HG03460 (cell line): ENCODE measurements at regions not wholly inside any gene's neighbourhood (a gene's known extent, or its start where the extent isn't known, plus 50 kb on each side); places are given as distances from the start of the nearest gene placed in this dataset.

Source experiments
- ATAC-seq: cut with Tn5 transposase; IDR thresholded peaks from one replicate; pipeline ENCODE4 v1.9.1; 2021; ENCODE audit not compliant: unreplicated experiment

DNA sequence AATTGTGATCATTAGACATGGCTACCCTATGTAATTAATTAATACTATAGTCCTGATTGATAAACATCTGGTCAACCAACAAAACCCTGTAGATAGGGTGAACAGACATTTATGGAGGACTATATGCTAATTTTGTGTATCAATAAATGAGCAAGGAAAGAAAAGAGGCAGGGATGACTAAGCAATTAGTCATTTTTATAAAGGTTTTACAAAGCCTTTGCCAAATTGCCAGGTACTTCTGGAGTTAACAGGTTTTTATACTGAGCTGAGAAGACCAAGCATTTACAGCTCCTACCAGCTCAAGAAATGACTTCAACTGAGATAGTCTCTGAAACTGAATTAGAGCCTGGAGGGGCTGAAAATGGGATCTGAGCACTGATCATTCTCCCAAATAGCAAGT, 186.8 kb upstream of the PRR20A start:
- ATAC-seq: no peak

DNA sequence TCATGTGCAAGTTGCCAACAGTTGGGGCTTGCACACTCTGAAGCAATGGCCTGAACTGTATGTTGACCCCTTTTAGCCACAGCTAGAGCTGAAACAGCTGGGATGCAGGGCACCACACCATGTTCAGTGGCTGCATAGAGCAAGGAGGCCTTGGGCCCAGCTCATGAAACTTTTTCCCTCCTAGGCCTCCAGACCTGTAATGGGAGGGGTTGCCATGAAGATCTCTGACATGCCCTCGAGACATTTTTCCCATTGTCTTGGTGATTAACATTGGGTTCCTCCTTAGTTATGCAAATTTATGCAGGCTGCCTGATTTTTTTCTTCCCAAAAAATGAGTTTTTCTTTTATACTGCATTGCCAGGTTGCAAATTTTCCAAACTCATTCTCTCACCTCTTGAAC, 165.1 kb upstream of the PRR20A start:
- no peak for ATAC-seq

DNA sequence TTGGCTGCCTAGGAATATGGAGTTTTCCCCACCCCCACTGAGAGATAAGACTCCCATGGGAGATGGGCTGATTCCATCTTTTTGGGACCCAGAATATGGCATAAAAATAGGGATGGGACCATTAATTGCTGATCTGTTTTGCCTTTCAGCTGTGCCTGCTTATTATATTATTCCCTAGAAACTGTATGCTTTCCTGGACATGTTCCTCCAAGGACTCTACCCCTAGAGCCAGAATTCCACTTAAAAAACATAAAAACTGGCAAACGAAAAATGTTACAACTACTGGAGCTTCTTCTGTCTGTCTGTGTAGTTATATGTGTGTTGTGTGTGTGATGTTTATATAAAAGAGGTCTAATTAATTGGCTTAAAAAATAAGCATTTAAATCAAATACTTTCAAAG, 159.9 kb upstream of the PRR20A start:
- no peak for ATAC-seq

DNA sequence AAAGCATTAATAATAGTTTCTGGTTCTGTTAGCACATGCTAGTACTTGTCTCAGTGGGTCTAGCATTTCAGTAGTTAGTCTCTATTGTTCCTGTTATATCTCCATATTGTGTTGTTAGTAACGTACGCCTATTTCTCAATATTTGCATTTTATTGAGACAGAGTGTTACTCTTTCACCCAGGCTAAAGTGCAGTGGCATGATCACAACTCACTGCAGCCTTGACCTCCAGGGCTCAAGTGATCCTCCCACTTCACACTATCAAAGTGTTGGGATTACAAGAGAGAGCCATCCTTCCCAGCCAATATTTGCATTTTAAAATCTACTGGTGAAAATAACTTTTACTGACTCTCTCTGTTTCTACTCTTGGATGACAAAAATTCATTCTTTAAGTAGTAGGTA, 154.6 kb upstream of the PRR20A start:
- no peak for ATAC-seq

DNA sequence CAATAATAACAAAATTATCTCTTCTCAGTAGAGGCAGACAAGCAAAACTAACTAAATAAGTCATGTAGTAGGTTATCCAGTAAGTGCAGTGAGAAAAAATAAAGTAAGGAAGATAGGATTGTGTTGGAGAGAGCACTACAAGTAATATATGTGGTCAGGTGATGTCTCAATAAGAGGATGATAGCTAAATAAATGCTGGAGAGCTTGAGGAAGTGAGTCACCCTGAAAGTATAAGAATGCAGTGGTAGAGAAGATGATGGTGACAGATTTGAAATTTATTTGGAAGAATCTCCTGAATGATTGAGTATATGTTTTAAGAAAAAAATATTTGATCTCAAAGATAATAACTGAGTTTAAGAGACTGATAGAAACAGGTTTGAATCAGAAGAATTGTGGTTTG, 152.2 kb upstream of the PRR20A start:
- ATAC-seq: no peak

DNA sequence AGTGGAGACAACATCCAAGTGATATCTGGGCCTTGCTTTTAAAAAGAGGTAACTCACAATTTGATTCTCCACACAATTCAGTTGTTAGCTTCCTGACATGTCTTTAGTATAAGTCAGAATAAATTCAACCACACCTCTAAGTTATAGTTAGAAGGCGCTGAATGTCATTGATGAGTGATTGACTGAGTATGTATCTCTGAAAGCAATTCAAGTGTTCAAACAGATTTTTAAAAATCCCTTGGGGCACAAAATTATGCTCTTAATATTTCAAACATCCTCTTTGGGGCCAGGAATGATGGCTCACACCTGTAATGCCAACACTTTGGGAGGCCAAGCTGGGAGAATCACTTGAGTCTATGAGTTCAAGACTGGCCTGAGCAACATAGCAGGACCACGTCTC, 137.0 kb upstream of the PRR20A start:
- no peak for ATAC-seq

DNA sequence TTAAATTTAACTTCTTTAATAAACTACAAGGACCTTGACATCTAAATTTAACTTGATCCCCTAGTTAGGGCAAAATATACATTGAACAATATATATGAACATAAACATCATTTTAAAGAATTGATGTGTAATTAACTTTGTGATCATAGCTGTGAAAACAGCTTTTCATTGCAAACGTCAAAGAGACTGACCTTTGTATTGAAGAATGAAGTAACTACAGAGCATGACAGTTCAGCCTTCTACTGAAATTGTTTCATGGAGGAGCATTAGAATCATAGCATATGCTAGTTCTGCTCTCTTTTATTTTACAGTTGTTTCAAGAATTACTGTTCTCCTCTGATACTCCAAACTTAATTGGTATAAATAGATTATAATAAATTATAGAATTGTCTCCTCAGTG, 123.4 kb upstream of the PRR20A start:
- ATAC-seq: no peak

DNA sequence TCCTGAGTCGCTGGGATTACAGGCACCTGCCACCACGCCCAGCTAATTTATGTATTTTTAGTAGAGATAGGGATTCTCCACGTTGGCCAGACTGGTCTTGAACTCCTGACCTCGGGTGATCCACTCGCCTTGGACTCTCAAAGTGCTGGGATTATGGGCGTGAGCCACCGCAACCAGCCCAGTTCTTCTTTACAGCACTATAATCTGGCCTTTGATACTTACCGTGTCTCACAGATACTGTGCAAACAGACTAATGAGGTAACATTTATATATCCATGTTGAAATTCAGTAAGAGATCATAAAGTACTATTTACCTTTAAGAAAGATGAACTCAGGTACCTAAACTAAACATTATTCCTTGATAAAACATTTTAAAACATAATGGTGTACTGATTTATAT, 121.8 kb upstream of the PRR20A start:
- ATAC-seq: no peak

DNA sequence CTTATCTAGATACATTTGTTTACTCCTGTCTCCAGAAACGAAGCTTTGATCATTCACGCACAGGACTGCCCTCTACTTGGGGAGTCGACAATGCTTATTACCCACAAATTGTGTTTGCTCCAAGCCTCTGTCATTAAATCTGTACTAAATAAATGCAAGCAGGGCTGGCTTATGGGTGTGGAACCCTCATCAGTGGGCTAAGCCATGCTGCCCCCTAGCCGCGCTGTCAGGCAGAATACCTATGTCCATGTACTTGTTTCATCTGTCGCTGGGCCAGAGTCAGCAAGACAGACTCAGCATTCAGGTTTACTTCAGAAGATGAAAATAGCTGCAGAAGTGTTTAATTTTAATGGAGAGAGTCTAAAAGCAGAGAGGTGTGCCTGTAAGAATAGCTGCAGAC, 110.0 kb upstream of the PRR20A start:
- ATAC-seq: no peak

DNA sequence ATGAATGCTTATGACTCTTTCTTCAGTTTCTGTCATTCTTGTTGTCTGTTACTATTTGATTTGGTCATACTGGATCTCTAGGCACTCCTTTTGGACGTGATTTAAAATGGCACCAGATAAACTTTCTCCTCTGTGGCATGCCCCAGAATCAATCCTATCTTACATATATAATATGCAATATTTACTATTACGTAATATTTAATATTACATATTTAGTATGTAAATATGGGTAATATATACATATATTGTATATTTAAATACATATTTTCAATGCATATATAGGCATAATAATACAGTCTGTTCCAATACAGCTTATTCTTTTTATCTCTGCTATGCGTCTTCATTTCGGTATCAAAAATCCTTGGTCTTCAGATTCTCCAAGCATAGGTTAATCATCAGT, 104.4 kb upstream of the PRR20A start:
- ATAC-seq: no peak

DNA sequence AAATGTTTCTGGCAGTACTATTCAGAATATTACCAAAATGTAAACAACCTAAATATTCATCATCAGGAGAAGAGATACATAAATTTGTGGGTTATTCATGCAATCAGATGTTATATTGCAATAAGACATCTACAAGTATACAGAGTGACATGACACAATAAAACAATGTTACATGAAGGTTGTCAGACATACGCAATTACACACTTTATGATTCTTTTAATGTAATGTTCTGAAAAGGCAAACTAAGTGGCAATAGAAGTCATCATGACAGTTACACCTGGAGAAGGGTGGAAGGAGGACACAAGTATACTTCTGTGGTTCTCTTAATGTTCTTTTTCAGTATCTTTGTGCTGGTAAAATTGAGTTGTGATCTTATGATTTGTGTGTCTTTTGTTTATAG, 95.8 kb upstream of the PRR20A start:
- ATAC-seq: no peak

DNA sequence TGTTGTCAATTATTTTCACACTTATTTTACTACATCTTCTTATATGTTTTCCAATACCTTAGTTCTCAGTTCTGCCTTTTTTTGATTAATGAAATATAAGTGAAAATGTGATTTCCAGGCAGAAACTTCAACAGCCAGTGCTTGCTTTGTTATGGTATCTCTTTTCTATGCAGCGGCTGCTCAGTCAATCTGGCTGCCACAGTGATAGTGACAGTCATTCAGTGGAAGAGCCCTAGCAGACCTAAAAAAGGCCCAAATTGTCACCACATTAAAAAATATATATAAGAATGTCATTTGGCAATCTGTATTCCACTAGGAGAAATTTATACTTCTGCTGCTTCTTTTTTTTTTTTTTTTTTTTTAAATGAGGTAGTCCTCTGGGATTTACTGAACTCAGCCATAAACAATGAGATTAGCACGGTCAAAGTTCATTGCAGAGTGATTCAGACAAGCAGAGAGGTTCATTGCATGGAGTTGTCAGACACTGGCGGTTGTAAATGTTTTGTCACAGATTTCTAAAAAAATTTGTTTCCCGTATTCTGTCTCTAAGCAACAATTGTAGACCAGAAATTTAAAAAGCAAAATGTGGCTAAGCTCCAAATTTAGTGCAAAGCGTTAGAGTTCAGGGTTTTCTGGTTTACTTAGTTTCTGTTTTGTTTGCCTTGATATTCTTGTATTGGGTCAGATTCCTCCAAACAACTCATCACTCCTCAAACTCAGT, 94.7 kb upstream of the PRR20A start:
- ATAC-seq: no peak

DNA sequence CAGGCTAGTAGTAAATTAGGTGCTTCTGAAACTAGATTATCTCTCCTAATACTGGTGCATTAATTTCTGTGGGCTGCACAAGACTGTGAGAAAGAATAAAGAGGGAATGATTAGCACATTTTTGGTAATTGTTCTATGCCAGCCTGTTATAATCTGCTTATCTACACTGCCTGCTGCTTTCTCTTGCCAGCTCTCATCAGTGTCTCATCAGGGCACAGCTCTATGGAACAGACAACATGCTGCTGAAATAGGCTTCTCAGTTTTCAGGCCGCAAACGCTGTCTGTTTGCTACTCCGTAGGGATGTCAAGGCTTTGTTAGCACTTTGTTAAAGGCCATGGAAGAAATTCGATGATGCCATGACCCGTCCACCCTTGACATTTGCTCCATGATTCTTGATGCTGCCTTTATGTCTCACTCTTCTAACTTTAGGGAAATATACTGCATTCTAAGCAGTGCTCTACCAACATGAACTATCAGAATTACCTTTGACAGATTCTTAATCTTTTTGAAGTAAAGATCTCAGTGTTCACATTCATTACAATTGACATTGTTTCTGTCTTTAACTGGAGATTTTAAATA, 84.0 kb upstream of the PRR20A start:
- ATAC-seq: no peak

DNA sequence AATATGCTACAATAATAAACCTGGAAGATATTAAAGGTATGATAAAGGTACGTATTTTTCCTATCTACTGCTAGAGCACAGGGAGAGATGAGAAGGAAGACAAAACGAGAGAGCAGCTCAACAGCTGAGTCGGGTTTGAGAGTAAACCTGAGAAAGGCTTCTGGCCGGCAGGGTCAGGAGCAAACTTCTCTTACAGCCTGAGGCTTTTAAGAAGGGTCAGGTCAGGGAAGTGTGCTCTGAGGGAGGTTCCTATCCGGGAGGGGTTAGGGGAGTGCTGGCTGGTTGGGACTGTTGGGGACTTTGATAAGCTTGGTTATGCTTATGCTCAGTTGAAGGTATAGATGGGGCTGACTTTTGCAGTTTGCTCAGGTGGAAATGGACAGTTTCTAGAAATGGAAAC, 77.7 kb upstream of the PRR20A start:
- ATAC-seq: no peak

DNA sequence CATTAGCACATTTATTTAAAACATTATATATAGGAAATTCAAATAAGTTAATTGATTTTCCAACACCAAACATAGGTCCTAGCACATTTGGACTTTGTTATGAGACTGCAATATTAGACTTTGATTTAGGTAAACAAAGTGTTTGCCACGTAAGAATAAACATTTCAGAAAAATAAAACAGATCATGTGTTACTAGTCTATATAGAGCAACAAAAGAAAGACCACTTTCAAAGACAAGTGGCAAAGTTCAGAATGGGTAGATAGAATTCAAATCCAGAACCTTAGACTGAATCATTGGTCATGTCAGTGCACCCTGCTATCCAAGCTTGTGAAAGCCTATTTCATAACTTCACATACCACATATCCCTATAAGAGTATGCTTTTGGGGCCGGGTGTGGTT, 66.7 kb upstream of the PRR20A start:
- no peak for ATAC-seq

DNA sequence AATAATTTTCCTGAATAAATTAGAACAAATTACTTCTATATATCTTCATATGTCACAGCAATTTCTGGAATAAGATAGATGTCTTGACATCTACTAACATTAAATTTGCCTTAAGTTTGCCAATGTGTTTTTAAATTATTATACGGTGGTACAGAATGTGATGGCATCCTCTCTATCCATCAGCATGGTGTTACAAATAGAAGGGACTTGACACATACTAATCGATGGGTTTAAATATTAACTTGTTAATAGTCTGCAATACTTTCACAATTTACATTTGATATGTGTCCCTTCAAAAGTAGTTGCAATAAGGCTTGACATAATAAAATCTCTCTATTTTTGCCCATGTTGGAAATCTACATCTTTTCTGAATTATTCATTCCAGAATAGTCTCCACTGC, 65.1 kb upstream of the PRR20A start:
- ATAC-seq: no peak

DNA sequence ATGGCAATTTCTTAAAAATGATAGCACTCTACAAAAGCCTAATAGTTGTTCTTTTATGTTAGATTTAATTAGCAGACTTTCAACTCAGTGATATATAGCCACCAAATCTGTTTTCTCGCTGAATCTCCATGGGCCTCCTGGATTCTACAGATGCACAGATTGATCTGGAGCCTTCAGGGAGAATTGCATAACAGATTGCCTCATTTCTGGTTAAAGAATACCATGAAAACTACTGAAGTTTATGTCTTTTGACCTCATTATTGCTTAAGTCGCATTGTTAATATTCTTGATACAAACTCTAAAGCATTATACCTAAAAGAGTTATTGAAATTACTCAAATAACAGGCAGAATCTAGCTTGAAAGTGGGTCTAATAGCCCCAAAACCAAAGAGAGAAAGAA, 53.7 kb upstream of the PRR20A start:
- no peak for ATAC-seq
